ENCODE measurements at regions not wholly inside any gene's neighbourhood (a gene's known extent, or its start where the extent isn't known, plus 50 kb on each side); places are given as distances from the start of the nearest gene placed in this dataset.

GRCh38 chr4:130705023-130705422, 1609.1 kb downstream of the C4orf33 start:
- ChIA-PET CTCF (no interaction called here), POLR2A (ENCODE audit: low non-redundant PET) (no interaction called here)
- Histone ChIP-seq H3K4me1 (ENCODE audit: insufficient read depth, low read length, poor library complexity, severe bottlenecking) (no peaks in the 10 kb centered on the region), H3K4me3 (ENCODE audit: low read depth, low read length, poor library complexity, severe bottlenecking) (no peak overlapping the region), H3K9me3 (ENCODE audit: low read depth, low read length, poor library complexity, severe bottlenecking) (no peaks in the 10 kb centered on the region), H3K27ac (ENCODE audit: low read depth, low read length, poor library complexity, severe bottlenecking) (no peak overlapping the region), H3K27me3 (replicated peaks; ENCODE audit: insufficient read depth, low read depth, low read length, poor library complexity) (no peaks in the 10 kb centered on the region), H3K36me3 (ENCODE audit: insufficient read depth, low read length, poor library complexity, severe bottlenecking) (no peaks in the 10 kb centered on the region)
- intact Hi-C loops (cut with micrococcal nuclease; ENCODE audit: unreplicated experiment): no loop called here
- TF ChIP-seq, protein P1, sequence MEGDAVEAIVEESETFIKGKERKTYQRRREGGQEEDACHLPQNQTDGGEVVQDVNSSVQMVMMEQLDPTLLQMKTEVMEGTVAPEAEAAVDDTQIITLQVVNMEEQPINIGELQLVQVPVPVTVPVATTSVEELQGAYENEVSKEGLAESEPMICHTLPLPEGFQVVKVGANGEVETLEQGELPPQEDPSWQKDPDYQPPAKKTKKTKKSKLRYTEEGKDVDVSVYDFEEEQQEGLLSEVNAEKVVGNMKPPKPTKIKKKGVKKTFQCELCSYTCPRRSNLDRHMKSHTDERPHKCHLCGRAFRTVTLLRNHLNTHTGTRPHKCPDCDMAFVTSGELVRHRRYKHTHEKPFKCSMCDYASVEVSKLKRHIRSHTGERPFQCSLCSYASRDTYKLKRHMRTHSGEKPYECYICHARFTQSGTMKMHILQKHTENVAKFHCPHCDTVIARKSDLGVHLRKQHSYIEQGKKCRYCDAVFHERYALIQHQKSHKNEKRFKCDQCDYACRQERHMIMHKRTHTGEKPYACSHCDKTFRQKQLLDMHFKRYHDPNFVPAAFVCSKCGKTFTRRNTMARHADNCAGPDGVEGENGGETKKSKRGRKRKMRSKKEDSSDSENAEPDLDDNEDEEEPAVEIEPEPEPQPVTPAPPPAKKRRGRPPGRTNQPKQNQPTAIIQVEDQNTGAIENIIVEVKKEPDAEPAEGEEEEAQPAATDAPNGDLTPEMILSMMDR (conservative IDR thresholded peaks at IDR 0.05; ENCODE audit: low read depth, low read length): 0 out of 2 replicates have a peak, but pooled peaks have one; percentile 25
- no peak for TF ChIP-seq EZH2 (IDR thresholded peaks at IDR 0.05; ENCODE audit: borderline replicate concordance, low read depth, low read length, poor library complexity, severe bottlenecking)
- peak; percentile 6 for DNase-seq (ENCODE audit: low spot score)
- BruUV-seq (replicated peaks): no TSS peak

- POLR2A ChIA-PET (ENCODE audit: low non-redundant PET): no interaction called here
- no peaks in the 10 kb centered on the region for H3K36me3 ChIP-seq (ENCODE audit: insufficient read depth, low read length, poor library complexity, severe bottlenecking)
- DNase-seq (ENCODE audit: low spot score): peak; percentile 50
- no peak overlapping the region for H3K27ac ChIP-seq (ENCODE audit: low read depth, low read length, poor library complexity, severe bottlenecking)
- intact Hi-C loops (cut with micrococcal nuclease; ENCODE audit: unreplicated experiment): no loop called here
- H3K4me3 ChIP-seq (ENCODE audit: low read depth, low read length, poor library complexity, severe bottlenecking): no peak overlapping the region
- no peaks in the 10 kb centered on the region for H3K27me3 ChIP-seq (replicated peaks; ENCODE audit: insufficient read depth, low read depth, low read length, poor library complexity)
- CTCF ChIA-PET: no interaction called here
- BruUV-seq (replicated peaks): no TSS peak
- no peaks in the 10 kb centered on the region for H3K9me3 ChIP-seq (ENCODE audit: low read depth, low read length, poor library complexity, severe bottlenecking)
- H3K4me1 ChIP-seq (ENCODE audit: insufficient read depth, low read length, poor library complexity, severe bottlenecking): no peaks in the 10 kb centered on the region
- TF ChIP-seq EZH2 (IDR thresholded peaks at IDR 0.05; ENCODE audit: borderline replicate concordance, low read depth, low read length, poor library complexity, severe bottlenecking): no peak
- TF ChIP-seq, protein P1 (conservative IDR thresholded peaks at IDR 0.05; ENCODE audit: low read depth, low read length): no peak
These were observed 1616.1 kb downstream of the C4orf33 start for GRCh38 chr4:130712038-130712437.

DNA sequence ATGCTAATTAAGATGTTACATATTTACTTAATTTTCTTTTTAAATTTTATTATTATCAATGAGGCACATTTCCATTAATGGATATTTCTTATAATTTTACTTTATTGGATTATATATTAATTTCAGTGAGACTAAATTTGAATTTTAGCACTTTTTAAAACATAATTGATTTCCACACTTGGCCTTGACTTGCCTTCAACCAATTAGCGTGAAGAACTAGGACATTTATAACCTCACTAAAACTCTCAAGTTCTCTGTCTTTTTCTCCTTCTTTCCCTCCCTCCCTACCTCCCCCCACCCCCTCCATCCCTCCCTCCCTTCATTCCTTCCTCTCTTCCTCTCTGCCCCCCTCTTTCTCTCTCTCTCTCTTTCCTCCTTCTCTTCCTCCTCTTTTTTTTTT, 1618.1 kb downstream of the C4orf33 start:
- Histone ChIP-seq H3K9me3 (ENCODE audit: low read depth, low read length, poor library complexity, severe bottlenecking) (no peaks in the 10 kb centered on the region), H3K27me3 (replicated peaks; ENCODE audit: insufficient read depth, low read depth, low read length, poor library complexity) (no peaks in the 10 kb centered on the region), H3K4me1 (ENCODE audit: insufficient read depth, low read length, poor library complexity, severe bottlenecking) (no peaks in the 10 kb centered on the region), H3K27ac (ENCODE audit: low read depth, low read length, poor library complexity, severe bottlenecking) (no peak overlapping the region), H3K36me3 (ENCODE audit: insufficient read depth, low read length, poor library complexity, severe bottlenecking) (no peaks in the 10 kb centered on the region), H3K4me3 (ENCODE audit: low read depth, low read length, poor library complexity, severe bottlenecking) (no peak overlapping the region)
- TF ChIP-seq, protein P1 (conservative IDR thresholded peaks at IDR 0.05; ENCODE audit: low read depth, low read length): no peak
- no peak for TF ChIP-seq EZH2 (IDR thresholded peaks at IDR 0.05; ENCODE audit: borderline replicate concordance, low read depth, low read length, poor library complexity, severe bottlenecking)
- BruUV-seq (replicated peaks): no TSS peak
- CTCF ChIA-PET: no interaction called here
- DNase-seq (ENCODE audit: low spot score): no peak
- POLR2A ChIA-PET (ENCODE audit: low non-redundant PET): no interaction called here
- intact Hi-C loops (cut with micrococcal nuclease; ENCODE audit: unreplicated experiment): no loop called here

All from A673 (cell line).